Activated T-helper 17 cell treated with anti-CD3 and anti-CD28 coated beads, Interleukin-2, amount 50 U/mL, for 72 hours (primary cell): ENCODE measurements at regions not wholly inside any gene's neighbourhood (a gene's known extent, or its start where the extent isn't known, plus 50 kb on each side); places are given as distances from the start of the nearest gene placed in this dataset.
"Not testable (repeated sequence)": the region's sequence is repeated elsewhere in the genome, so short reads cannot be mapped to it uniquely, and the experiment has no call there.

Source experiments
- ATAC-seq: fragments of 150-1000 bp; cut with Tn5 transposase; replicated peaks from 2 replicates; pipeline ENCODE4 v1.10.0; 2021; ENCODE audit warnings: mild to moderate bottlenecking, moderate library complexity
- H3K27ac Mint-ChIP-seq: one replicate; pipeline ENCODE4 v1.8.0; 2022; ENCODE audit warnings: mixed read lengths
- H3K27me3 Mint-ChIP-seq: one replicate; pipeline ENCODE4 v1.8.0; 2022; ENCODE audit warnings: mixed read lengths
- H3K36me3 Mint-ChIP-seq: one replicate; pipeline ENCODE4 v1.8.0; 2022; ENCODE audit warnings: low read depth, mild to moderate bottlenecking, mixed read lengths
- H3K4me1 Mint-ChIP-seq: one replicate; pipeline ENCODE4 v1.8.0; 2022; ENCODE audit warnings: mixed read lengths
- H3K4me3 Mint-ChIP-seq: one replicate; pipeline ENCODE4 v1.8.0; 2022; ENCODE audit warnings: mild to moderate bottlenecking, mixed read lengths
- H3K9me3 Mint-ChIP-seq: one replicate; pipeline ENCODE4 v1.8.0; 2022; ENCODE audit warnings: mixed read lengths

- no peaks in the 10 kb centered on the region for H3K36me3 Mint-ChIP-seq
- no peak overlapping the region for H3K4me3 Mint-ChIP-seq
- no peak overlapping the region for H3K27ac Mint-ChIP-seq
- ATAC-seq, result no peak
- H3K27me3 Mint-ChIP-seq, result no peaks in the 10 kb centered on the region
- H3K4me1 Mint-ChIP-seq, result peaks cover 14% of the 10 kb centered on the region
- no peaks in the 10 kb centered on the region for H3K9me3 Mint-ChIP-seq
These were observed 51.0 kb upstream of the RCBTB2 start for GRCh38 chr13:48583859-48584311.

GRCh38 chr13:48585456-48585840 is 52.6 kb upstream of the RCBTB2 start:
- no peak for ATAC-seq
- H3K4me1 Mint-ChIP-seq, result peaks cover 12% of the 10 kb centered on the region
- H3K4me3 Mint-ChIP-seq, result no peak overlapping the region
- no peaks in the 10 kb centered on the region for H3K9me3 Mint-ChIP-seq
- H3K27ac Mint-ChIP-seq, result no peak overlapping the region
- H3K27me3 Mint-ChIP-seq, result no peaks in the 10 kb centered on the region
- H3K36me3 Mint-ChIP-seq, result no peaks in the 10 kb centered on the region

GRCh38 chr13:48586591-48587103 is 53.8 kb upstream of the RCBTB2 start:
- Mint-ChIP-seq H3K4me3 (peak overlapping the region; percentile 18), H3K36me3 (no peaks in the 10 kb centered on the region), H3K9me3 (no peaks in the 10 kb centered on the region), H3K27me3 (no peaks in the 10 kb centered on the region), H3K4me1 (peaks cover 10% of the 10 kb centered on the region), H3K27ac (peak overlapping the region; percentile 5)
- peak; percentile 32 for ATAC-seq

- Mint-ChIP-seq H3K4me3 (no peak overlapping the region), H3K4me1 (peaks cover 10% of the 10 kb centered on the region), H3K36me3 (no peaks in the 10 kb centered on the region), H3K27me3 (no peaks in the 10 kb centered on the region), H3K9me3 (no peaks in the 10 kb centered on the region), H3K27ac (no peak overlapping the region)
- no peak for ATAC-seq
These were observed 55.2 kb upstream of the RCBTB2 start for GRCh38 chr13:48588120-48588519.

GRCh38 chr13:48590141-48590901 is 57.4 kb upstream of the RCBTB2 start:
- Mint-ChIP-seq H3K9me3 (no peaks in the 10 kb centered on the region), H3K27ac (peak overlapping the region; percentile 9), H3K4me1 (peaks cover 10% of the 10 kb centered on the region), H3K27me3 (no peaks in the 10 kb centered on the region), H3K4me3 (no peak overlapping the region), H3K36me3 (no peaks in the 10 kb centered on the region)
- no peak for ATAC-seq

- H3K4me3 Mint-ChIP-seq, ATAC-seq, H3K27ac Mint-ChIP-seq, H3K4me1 Mint-ChIP-seq, H3K27me3 Mint-ChIP-seq, H3K9me3 Mint-ChIP-seq, H3K36me3 Mint-ChIP-seq: not testable (repeated sequence)
These were observed 58.4 kb upstream of the RCBTB2 start for GRCh38 chr13:48591124-48591872.

- no peaks in the 10 kb centered on the region for H3K36me3 Mint-ChIP-seq
- no peak for ATAC-seq
- no peak overlapping the region for H3K4me3 Mint-ChIP-seq
- H3K27me3 Mint-ChIP-seq, result no peaks in the 10 kb centered on the region
- H3K9me3 Mint-ChIP-seq, result no peaks in the 10 kb centered on the region
- H3K4me1 Mint-ChIP-seq, result no peaks in the 10 kb centered on the region
- no peak overlapping the region for H3K27ac Mint-ChIP-seq
These were observed 59.2 kb upstream of the RCBTB2 start for GRCh38 chr13:48591889-48592687.

GRCh38 chr13:48592688-48593049 is 59.8 kb upstream of the RCBTB2 start:
- Mint-ChIP-seq H3K4me1 (no peaks in the 10 kb centered on the region), H3K27me3 (no peaks in the 10 kb centered on the region), H3K4me3 (no peak overlapping the region), H3K9me3 (no peaks in the 10 kb centered on the region), H3K36me3 (no peaks in the 10 kb centered on the region), H3K27ac (no peak overlapping the region)
- ATAC-seq, result no peak

GRCh38 chr13:48593536-48593935 is 60.2 kb upstream of the CYSLTR2 start:
- Mint-ChIP-seq H3K9me3 (no peaks in the 10 kb centered on the region), H3K27me3 (no peaks in the 10 kb centered on the region), H3K27ac (no peak overlapping the region), H3K36me3 (no peaks in the 10 kb centered on the region), H3K4me1 (no peaks in the 10 kb centered on the region), H3K4me3 (no peak overlapping the region)
- no peak for ATAC-seq

GRCh38 chr13:48594096-48594815 is 59.5 kb upstream of the CYSLTR2 start:
- H3K27me3 Mint-ChIP-seq, result no peaks in the 10 kb centered on the region
- H3K4me3 Mint-ChIP-seq, result no peak overlapping the region
- no peaks in the 10 kb centered on the region for H3K36me3 Mint-ChIP-seq
- no peaks in the 10 kb centered on the region for H3K4me1 Mint-ChIP-seq
- H3K27ac Mint-ChIP-seq, result no peak overlapping the region
- no peak for ATAC-seq
- H3K9me3 Mint-ChIP-seq, result no peaks in the 10 kb centered on the region

- H3K4me3 Mint-ChIP-seq, result no peak overlapping the region
- ATAC-seq, result peak; percentile 96
- H3K36me3 Mint-ChIP-seq, result no peaks in the 10 kb centered on the region
- H3K27ac Mint-ChIP-seq, result no peak overlapping the region
- H3K9me3 Mint-ChIP-seq, result no peaks in the 10 kb centered on the region
- H3K27me3 Mint-ChIP-seq, result no peaks in the 10 kb centered on the region
- H3K4me1 Mint-ChIP-seq, result no peaks in the 10 kb centered on the region
These were observed 58.0 kb upstream of the CYSLTR2 start for GRCh38 chr13:48595431-48596429.

GRCh38 chr13:48600374-48601364 is 53.1 kb upstream of the CYSLTR2 start:
- peak overlapping the region; percentile 15 for H3K27ac Mint-ChIP-seq
- H3K4me1 Mint-ChIP-seq, result no peaks in the 10 kb centered on the region
- no peak overlapping the region for H3K4me3 Mint-ChIP-seq
- peak; percentile 23 for ATAC-seq
- H3K36me3 Mint-ChIP-seq, result no peaks in the 10 kb centered on the region
- no peaks in the 10 kb centered on the region for H3K27me3 Mint-ChIP-seq
- no peaks in the 10 kb centered on the region for H3K9me3 Mint-ChIP-seq
